Right hindlimb (tissue), 1 donor: ENCODE measurements at regions not wholly inside any gene's neighbourhood (a gene's known extent, or its start where the extent isn't known, plus 50 kb on each side); places are given as distances from the start of the nearest gene placed in this dataset.

Source experiments
- DNase-seq: peaks from one replicate; pipeline ENCODE4 v3.0.0-alpha.2; 2018

DNA sequence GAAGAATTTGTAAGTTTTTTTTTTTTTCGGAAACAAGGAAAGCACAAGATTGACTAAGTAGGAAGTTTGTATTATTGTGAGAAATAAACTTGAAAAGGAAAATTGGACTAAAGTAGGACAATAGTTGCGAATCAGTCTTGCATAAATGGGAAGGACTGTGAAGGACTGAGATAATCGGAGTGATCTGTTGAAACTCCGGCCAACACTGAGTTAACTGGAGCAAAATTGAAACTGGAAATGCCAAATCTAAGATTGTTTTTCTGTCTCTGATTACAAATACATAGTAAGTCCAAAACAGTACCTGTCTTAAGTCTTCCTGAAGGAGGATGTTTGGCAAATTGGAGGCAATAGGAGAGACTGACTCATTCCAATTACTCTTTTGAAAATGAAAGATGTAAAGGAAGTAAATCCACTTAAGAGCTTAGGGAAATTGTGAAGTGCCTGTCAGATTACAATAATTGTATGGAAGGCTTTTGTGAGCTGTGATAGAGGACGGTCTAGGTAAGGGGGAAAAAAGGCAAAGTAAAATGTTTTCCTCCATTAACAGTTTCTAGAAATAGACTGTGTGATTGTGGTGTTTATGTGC, 204.9 kb upstream of the CYRIA start:
- no peak for DNase-seq

DNA sequence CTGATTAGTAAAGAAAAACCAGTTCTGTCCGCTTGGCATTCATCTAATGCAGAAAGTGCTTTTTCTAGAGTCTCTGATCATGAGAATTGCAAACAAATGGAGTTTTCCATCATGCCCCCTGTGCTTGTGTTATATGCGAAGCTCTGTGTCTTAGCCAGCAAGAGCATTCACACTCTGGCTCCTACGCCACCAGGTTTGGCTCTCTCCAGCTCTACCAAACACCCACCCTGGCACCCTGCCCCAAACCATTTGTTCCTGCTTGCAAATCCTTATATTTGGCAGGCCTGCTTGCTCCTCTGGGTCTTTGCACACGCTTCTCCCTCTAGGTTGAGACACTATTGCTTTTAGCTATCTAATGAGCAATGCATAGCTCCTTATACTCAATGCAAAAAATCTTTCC, 204.1 kb upstream of the CYRIA start:
- DNase-seq: no peak

DNA sequence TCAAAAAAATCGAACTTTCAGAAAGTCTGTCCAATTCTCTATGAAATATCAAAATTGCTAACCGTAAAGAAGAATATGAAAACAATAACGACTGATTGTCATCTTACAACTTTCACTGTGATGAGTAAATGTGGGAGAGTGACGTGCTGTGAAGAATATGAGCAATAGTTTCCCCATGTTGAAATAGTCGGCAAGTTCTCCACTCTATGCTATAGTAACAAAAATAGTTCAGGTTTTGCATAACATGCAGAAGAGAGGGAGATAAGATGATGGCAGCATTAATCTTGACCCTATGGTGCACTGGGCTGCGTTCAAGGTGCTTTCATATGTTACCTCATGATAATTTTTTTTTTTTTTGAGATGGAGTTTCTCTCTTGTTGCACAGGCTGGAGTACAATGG, 196.8 kb upstream of the CYRIA start:
- no peak for DNase-seq

DNA sequence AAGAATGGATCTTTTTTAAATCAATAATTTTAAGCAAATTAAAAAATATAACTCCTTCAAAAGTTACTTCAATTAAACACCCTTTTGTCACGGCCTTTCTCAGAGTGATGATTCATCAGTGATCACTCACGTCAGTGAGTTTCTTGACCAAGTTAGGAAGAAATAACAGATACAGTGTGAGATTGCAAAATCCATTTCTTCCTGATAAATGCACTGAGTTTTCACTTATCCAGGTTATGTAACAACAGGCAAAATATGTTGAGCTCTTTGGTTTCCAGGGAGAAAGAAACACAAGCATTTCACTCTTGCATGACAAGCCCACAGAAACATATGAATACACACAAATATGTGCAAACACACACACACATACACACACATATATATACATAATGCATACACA, 195.9 kb upstream of the CYRIA start:
- no peak for DNase-seq

GRCh38 chr2:16861111-16861510, 195.5 kb upstream of the CYRIA start:
- DNase-seq: no peak

DNA sequence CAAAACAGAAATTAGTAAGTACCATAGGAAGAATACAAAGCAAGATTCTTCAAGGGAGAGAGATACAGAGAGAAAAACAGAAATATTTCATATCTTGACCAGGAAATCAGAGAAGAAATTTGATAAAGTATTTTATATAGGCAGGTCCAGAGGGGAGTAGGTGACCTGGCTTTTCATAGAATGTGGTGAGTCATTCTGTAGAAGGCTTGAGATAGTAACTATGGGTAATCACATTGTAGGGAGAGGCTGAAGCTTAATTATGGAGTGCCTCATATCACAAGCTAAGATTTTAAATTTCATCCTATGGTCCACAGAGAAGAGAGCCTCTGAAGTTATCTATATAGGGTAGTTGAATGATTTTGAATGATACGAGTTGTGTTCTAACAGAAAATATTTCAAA, 195.0 kb upstream of the CYRIA start:
- DNase-seq: no peak

DNA sequence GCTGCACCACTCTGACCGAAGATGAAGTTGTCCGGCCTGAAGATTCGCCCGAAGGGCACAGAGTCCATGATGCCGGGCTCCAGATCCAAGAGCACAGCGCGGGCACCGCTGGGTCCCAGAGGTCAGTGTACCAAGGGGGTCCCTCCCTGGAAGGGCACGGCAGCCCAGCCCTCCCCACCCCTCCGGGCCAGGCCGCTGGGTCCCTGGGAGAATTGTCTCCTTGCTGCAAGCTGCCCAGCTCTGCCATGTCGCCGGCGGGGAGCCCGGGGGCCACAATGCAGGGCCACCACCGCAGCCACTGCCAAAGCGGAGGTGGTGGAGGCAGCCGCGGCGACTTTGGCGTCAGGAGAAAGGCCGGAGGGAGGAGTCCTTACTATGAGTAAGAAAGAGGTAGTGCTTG, 189.5 kb upstream of the CYRIA start:
- no peak for DNase-seq

DNA sequence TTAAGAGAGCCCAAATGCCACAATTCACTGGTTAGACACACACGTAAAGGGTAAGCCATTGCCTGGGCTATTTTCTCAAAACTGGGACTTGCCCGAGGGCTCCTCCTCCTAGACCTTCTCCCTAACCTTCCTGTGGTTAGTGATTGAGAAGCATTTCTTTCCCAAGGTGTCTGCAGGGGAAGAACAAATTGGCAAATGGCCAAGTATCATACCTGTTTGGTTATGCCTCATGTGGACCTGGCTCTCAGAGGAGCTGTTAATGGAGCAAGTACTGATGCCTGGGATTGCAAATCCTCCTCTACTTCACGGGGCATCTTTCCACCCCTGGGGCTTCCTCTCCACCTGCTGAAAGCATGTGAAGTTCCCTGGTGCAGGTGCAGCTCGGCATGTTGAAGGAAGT, 187.5 kb upstream of the CYRIA start:
- DNase-seq: no peak

DNA sequence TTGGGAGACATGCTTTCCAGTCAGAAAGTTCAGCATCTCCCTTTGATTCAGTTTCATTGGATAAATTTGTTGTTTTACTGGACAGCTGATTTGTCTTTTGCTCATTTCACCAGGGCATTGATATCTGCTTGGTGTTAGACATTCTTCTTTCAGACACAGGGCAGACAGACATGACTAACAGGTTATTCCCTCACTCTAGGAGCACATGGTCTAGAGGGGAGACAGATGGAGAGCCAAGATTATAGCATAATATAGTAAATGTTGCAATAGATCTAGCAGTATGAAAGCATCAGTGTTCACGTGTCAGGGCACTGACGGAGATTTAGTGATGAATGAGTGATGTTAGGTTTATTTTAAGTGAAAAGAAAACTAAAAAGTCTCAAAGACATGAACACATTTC, 187.0 kb upstream of the CYRIA start:
- no peak for DNase-seq

DNA sequence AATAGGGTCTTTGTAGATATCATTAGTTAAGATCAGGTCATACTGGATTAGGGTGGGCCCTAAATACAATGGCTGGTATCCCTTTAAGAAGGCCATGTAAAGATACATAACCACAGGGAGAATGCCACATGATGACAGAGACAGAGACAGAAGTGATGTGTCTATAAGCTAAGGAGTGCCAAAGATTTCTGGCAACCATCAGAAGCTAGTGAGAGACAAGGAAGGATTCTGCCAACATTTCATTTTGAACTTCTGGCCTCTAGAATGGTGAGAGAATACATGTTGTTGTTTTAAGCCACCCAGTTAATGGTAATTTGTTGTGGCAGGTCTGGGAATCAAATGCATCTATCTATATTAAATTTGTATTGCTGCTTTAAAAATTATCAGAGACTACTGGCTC, 185.5 kb upstream of the CYRIA start:
- no peak for DNase-seq

DNA sequence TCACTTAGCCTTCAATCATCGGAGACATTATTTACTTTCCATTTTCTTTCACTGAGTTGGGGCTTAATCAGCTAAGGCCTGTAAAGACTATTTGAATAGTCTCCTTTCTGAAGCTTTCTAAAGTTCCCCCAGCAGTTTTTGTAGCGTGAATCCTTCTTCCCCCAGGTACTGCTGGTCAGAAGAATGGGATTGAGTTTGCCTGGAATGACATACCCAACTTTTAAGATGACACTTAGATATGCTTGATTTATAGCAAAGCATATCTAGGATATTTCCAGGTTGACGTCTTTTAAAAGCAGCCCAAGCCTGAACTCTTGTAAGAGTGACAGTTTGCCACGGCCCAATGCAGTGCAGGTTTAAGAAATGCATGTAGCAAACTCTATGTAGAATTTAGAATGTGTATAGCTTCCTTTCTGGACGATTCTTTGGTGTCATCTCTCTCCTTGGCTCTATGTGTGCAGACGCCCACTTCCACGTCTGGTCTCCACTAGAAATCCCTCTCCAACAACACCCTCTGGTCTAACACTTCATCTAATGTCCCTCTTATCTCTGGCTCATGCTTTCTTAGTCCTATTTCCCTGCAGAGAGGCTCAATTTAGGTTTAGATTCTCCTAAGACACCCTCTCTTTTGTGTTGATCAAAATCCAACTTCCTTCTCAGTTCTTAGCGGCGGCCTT, 175.0 kb upstream of the CYRIA start:
- no peak for DNase-seq

GRCh38 chr2:16832910-16833309, 167.3 kb upstream of the CYRIA start:
- DNase-seq: no peak

GRCh38 chr2:16828828-16829160, 163.2 kb upstream of the CYRIA start:
- no peak for DNase-seq

- no peak for DNase-seq
Observed at GRCh38 chr2:16828044-16828827, 162.6 kb upstream of the CYRIA start.

DNA sequence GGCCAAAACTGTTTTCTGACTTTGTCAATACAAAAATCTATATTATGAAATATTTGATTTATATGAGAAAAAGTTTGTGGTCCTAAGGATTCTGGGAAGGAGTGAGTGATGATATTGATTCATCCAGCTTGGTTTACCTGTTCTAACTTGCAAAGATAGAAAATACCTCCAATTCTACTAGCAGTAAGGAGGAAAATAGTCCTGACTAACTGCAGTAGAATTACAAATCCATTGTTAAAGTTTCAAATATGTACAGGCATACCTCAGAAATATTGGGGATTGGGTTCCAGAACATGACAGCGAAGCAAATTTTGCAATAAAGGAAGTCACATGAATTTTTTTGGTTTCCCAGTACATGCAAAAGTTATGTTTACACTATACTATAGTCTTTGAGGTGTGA, 158.8 kb upstream of the CYRIA start:
- no peak for DNase-seq

DNA sequence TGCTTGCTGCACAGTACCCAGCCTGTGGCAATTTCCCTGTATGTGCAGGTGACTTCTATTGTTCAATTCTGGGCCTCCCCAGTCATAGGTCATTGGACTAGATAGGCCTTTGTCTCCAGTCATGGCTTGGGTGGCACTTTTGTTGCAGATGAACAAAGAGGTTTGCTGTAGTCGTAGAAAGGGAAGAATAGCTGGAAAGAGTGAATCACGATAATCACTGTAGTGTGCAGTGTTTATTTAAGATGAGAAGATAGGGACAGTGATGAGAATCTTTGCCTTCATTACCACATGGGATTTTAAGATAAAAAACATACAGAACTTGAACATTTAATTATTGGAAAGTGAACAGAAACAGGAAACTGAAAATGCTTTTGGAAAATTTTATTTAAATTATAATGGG, 156.1 kb upstream of the CYRIA start:
- no peak for DNase-seq

DNA sequence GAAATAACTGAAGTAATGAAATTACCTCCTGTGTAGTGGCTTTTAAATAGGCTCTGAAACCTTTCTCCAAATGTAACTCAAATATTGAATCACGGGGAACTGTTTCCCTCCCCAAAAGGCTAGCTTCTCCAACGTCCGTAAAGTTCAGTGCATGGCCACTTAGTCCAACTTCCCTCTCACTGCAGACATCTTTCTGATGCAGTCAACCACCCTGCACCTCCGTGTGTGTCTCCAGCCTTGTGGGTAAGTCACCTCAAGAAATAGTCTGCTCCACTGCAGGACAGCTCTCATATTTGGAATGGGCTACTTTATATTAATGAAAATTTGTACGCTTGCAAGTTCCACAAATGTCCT, 152.5 kb upstream of the CYRIA start:
- DNase-seq: no peak

- DNase-seq: no peak
Observed at GRCh38 chr2:16817305-16818202, 151.9 kb upstream of the CYRIA start.

- no peak for DNase-seq
Observed at GRCh38 chr2:16816522-16816921, 150.9 kb upstream of the CYRIA start.

- no peak for DNase-seq
Observed at GRCh38 chr2:16816016-16816415, 150.4 kb upstream of the CYRIA start.

GRCh38 chr2:16813593-16813992, 148.0 kb upstream of the CYRIA start:
- no peak for DNase-seq

DNA sequence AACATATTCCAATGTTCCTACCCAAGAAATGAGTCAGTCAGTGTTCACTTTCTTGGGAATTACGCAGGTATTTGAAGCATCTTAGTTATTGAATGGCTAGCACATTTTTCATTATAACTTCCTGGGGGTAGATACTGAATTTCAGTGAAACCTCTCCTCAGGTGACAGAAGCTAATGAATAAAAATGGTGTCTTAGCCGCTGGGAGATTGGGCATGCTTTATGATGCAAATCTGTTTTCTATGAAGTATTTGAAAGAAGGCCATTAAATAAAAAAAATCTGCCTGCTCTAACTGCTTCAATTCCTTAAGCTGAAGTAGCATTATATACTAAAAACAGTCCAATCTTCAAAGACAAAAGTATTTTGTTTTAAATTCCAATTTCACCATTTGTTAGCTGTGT, 132.8 kb upstream of the CYRIA start:
- DNase-seq: no peak

- DNase-seq: no peak
Observed at GRCh38 chr2:16791496-16791895, 125.9 kb upstream of the CYRIA start.

GRCh38 chr2:16785149-16785548, 119.5 kb upstream of the CYRIA start:
- no peak for DNase-seq
